ENCODE measurements at regions not wholly inside any gene's neighbourhood (a gene's known extent, or its start where the extent isn't known, plus 50 kb on each side); places are given as distances from the start of the nearest gene placed in this dataset.

GRCh38 chr3:160154033-160154432 is 71.2 kb upstream of the C3orf80 start:
- TF ChIP-seq CTCF (conservative IDR thresholded peaks at IDR 0.05; ENCODE audit: low read length): no peak
- no peak for TF ChIP-seq EZH2phosphoT487 (IDR thresholded peaks at IDR 0.05; ENCODE audit: borderline replicate concordance)

Data from Loucy (cell line).